HepG2 (cell line): ENCODE measurements at regions not wholly inside any gene's neighbourhood (a gene's known extent, or its start where the extent isn't known, plus 50 kb on each side); places are given as distances from the start of the nearest gene placed in this dataset.

Experiments used
- ATAC-seq: fragments of 200-7000 bp; cut with Tn5 transposase; 3 replicates; pipeline ENCODE4 v1.9.1; 2020; ENCODE audit warnings: mild to moderate bottlenecking, moderate library complexity
- BruUV-seq: library from RNA; stranded (reverse); fragments of 400-500 nt; replicated peaks from 2 replicates; lab custom pipeline; 2021; lab: Mats Ljungman, UMichigan
- CTCF ChIA-PET: fragments of 300-600 bp; formaldehyde crosslinking; extraction: SDS; loops from one replicate; lab custom pipeline; 2021; ENCODE audit warnings: low total read pairs, inconsistent platforms, low intra/inter-chr PET ratio; lab: Yijun Ruan, JAX
- POLR2A ChIA-PET: fragments of 350-600 bp; sonication (Branson Sonifier 250); formaldehyde crosslinking; loops from one replicate; lab custom pipeline; 2020; ENCODE audit warnings: antibody characterized with exemption, inconsistent platforms; lab: Yijun Ruan, JAX
- DNase-seq: peaks from one replicate; pipeline ENCODE4 v3.0.0-alpha.2; 2015; ENCODE audit warnings: low spot score
- FAIRE-seq: peaks from 3 replicates; lab custom pipeline; 2011; peaks lifted over from hg19 to GRCh38; lab: Jason Lieb, UNC
- H2AFZ ChIP-seq: one replicate; pipeline ENCODE4 v1.6.1; 2011; ENCODE audit warnings: low read length, inconsistent platforms
- H3K27ac ChIP-seq: fragments of 300-600 bp; 3 replicates; pipeline ENCODE4 v1.8.0; 2011; ENCODE audit warnings: mixed run types, mild to moderate bottlenecking, mixed read lengths, low read length, inconsistent platforms; ENCODE audit not compliant: insufficient read depth; ENCODE audit errors: extremely low read length
- H3K27me3 ChIP-seq, 2 experiments: fragments of 200-600 bp in 1 of 2; 2 replicates in 1 of 2; 3 replicates in 1 of 2; pipeline versions ENCODE4 v1.6.0 to v1.8.0; 2011; ENCODE audit warnings: low read length in 2 of 2, mild to moderate bottlenecking in 2 of 2, moderate library complexity in 2 of 2, inconsistent platforms in 1 of 2; ENCODE audit not compliant: insufficient read depth in 2 of 2, control insufficient read depth in 1 of 2
- H3K36me3 ChIP-seq, 2 experiments: fragments of 200-600 bp in 1 of 2; replicated peaks in 1 of 2; 2 replicates in 1 of 2; 3 replicates in 1 of 2; pipeline versions ENCODE4 v1.5.1 to v1.8.0; 2011; ENCODE audit warnings: low read length in 2 of 2, inconsistent platforms in 1 of 2; ENCODE audit not compliant: insufficient read depth in 2 of 2, control insufficient read depth in 1 of 2
- H3K4me1 ChIP-seq: 2 replicates; pipeline ENCODE4 v1.5.1; 2012; ENCODE audit warnings: low read length, inconsistent platforms; ENCODE audit not compliant: insufficient read depth
- H3K4me2 ChIP-seq: 2 replicates; pipeline ENCODE4 v1.6.0; 2011; ENCODE audit warnings: low read depth, low read length, inconsistent platforms
- H3K4me3 ChIP-seq, 3 experiments: fragments of 200-600 bp in 1 of 3; sonication (generic), shearing (Covaris generic) in 1 of 3; replicated peaks in 1 of 3; 2 replicates each; pipeline ENCODE4 v1.5.1; 2011 to 2016; ENCODE audit warnings: low read length in 3 of 3, inconsistent platforms in 2 of 3, low read depth in 2 of 3, mild to moderate bottlenecking in 2 of 3, control low read depth in 1 of 3, mixed read lengths in 1 of 3; ENCODE audit not compliant: insufficient read depth in 1 of 3
- H3K79me2 ChIP-seq: one replicate; pipeline ENCODE4 v1.6.1; 2011; ENCODE audit warnings: low read length, inconsistent platforms; ENCODE audit not compliant: insufficient read depth
- H3K9ac ChIP-seq: 2 replicates; pipeline ENCODE4 v1.6.0; 2011; ENCODE audit warnings: mild to moderate bottlenecking, low read depth, low read length, inconsistent platforms; ENCODE audit not compliant: insufficient read depth
- H3K9me3 ChIP-seq: 2 replicates; pipeline ENCODE4 v1.5.1; 2012; ENCODE audit warnings: mild to moderate bottlenecking, low read length
- H4K20me1 ChIP-seq: 2 replicates; pipeline ENCODE4 v1.6.0; 2011; ENCODE audit warnings: inconsistent platforms, mild to moderate bottlenecking, low read length, moderate library complexity; ENCODE audit not compliant: insufficient read depth
- GTF2F1 ChIP-seq: fragments of 150-350 bp; IDR thresholded peaks from 2 replicates; pipeline ENCODE4 v1.6.1; 2014; ENCODE audit warnings: low read length
- ISX ChIP-seq: sonication (generic); formaldehyde crosslinking; conservative IDR thresholded peaks from 2 replicates; pipeline ENCODE4 v1.5.0; 2020; ENCODE audit warnings: missing genetic modification reagents
- RAD51 ChIP-seq: fragments of 450-650 bp; IDR thresholded peaks from 2 replicates; pipeline ENCODE4 v1.6.1; 2016; ENCODE audit warnings: borderline replicate concordance
- SAP130 ChIP-seq: IDR thresholded peaks from 2 replicates; pipeline ENCODE4 v1.6.1; 2016; ENCODE audit warnings: low read depth
- ZFP90 ChIP-seq: sonication (generic); formaldehyde crosslinking; IDR thresholded peaks from 2 replicates; pipeline ENCODE4 v1.8.0; 2022; ENCODE audit warnings: missing genetic modification reagents, mild to moderate bottlenecking, inconsistent platforms, borderline replicate concordance
- ZNF562 ChIP-seq: sonication (generic); formaldehyde crosslinking; IDR thresholded peaks from 2 replicates; pipeline ENCODE4 v1.8.0; 2022; ENCODE audit warnings: missing genetic modification reagents, borderline replicate concordance
- whole genome bisulfite sequencing: methylation state at CpG from one replicate; pipeline ENCODE4 v1.1.6; 2017; ENCODE audit warnings: low lambda C conversion rate; 5-methylcytosine and 5-hydroxymethylcytosine counted together
- in situ Hi-C: cut with HindIII; loops from 2 replicates; pipeline ENCODE4 v1.10.0; 2017; ENCODE audit warnings: low pct_unique_long_range_greater_than_20kb; ENCODE audit not compliant: extremely low pct_ligation_motif_present
- intact Hi-C: fragments of 100-400 bp; cut with micrococcal nuclease; formaldehyde crosslinking; loops from one replicate; pipeline ENCODE4 v1.10.0; 2022; ENCODE audit not compliant: unreplicated experiment
- TF ChIP-seq, protein P1 (sequence below): sonication (generic); formaldehyde crosslinking; IDR thresholded peaks from 2 replicates; pipeline ENCODE4 v1.4.0; 2020; ENCODE audit warnings: missing genetic modification reagents
- TF ChIP-seq, protein P2 (sequence below), 2 experiments: fragments of 450-650 bp in 1 of 2; sonication (generic) in 1 of 2; formaldehyde crosslinking; IDR thresholded peaks; 2 replicates each; pipeline versions ENCODE4 v1.5.0 to v1.8.0; 2020 to 2022; ENCODE audit warnings: mild to moderate bottlenecking in 1 of 2, missing genetic modification reagents in 1 of 2

DNA sequence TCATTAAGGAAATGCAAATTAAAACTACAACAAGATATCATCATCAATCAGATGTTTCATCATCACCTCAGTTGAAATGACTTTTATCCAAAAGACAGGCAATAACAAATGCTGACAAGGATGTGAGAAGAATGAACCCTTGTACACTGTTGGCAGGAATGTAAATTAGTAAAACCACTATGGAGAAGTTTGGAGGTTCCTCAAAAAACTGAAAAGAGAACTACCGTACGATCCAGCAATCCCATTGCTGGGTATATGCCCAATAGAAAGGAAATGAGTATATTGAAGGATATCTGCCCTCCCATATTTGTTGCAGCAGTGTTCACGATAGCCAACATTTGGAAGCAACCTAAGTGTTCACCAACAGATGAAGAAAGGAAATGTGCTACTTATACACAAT, 50.6 kb upstream of the STARD8 start:
- no TSS peak for BruUV-seq
- Histone ChIP-seq H3K4me2 (no peak overlapping the region), H3K27me3 (no peaks in the 10 kb centered on the region), H3K36me3 (no peaks in the 10 kb centered on the region), H3K4me3 (no peak overlapping the region), H3K9ac (no peak overlapping the region), H2AFZ (no peak overlapping the region), H3K27ac (no peak overlapping the region), H3K9me3 (no peaks in the 10 kb centered on the region), H3K79me2 (no peaks in the 10 kb centered on the region), H3K4me1 (no peaks in the 10 kb centered on the region), H4K20me1 (no peaks in the 10 kb centered on the region)
- DNase-seq (no peak), FAIRE-seq (no peak), ATAC-seq (no peak)
- CTCF ChIA-PET: no interaction called here
- 59% methylated on average over 3 of the region's 3 CpGs for WGBS
- POLR2A ChIA-PET: no interaction called here
- in situ Hi-C loops (no loop called here), intact Hi-C loops (no loop called here)
- TF ChIP-seq ISX (CRISPR knock-in tag): no peak
- no peak for TF ChIP-seq GTF2F1
- TF ChIP-seq, protein P1, sequence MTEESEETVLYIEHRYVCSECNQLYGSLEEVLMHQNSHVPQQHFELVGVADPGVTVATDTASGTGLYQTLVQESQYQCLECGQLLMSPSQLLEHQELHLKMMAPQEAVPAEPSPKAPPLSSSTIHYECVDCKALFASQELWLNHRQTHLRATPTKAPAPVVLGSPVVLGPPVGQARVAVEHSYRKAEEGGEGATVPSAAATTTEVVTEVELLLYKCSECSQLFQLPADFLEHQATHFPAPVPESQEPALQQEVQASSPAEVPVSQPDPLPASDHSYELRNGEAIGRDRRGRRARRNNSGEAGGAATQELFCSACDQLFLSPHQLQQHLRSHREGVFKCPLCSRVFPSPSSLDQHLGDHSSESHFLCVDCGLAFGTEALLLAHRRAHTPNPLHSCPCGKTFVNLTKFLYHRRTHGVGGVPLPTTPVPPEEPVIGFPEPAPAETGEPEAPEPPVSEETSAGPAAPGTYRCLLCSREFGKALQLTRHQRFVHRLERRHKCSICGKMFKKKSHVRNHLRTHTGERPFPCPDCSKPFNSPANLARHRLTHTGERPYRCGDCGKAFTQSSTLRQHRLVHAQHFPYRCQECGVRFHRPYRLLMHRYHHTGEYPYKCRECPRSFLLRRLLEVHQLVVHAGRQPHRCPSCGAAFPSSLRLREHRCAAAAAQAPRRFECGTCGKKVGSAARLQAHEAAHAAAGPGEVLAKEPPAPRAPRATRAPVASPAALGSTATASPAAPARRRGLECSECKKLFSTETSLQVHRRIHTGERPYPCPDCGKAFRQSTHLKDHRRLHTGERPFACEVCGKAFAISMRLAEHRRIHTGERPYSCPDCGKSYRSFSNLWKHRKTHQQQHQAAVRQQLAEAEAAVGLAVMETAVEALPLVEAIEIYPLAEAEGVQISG (CRISPR knock-in tag): no peak
- no peak for TF ChIP-seq RAD51
- no peak for TF ChIP-seq ZNF562 (CRISPR knock-in tag)
- TF ChIP-seq, protein P2, sequence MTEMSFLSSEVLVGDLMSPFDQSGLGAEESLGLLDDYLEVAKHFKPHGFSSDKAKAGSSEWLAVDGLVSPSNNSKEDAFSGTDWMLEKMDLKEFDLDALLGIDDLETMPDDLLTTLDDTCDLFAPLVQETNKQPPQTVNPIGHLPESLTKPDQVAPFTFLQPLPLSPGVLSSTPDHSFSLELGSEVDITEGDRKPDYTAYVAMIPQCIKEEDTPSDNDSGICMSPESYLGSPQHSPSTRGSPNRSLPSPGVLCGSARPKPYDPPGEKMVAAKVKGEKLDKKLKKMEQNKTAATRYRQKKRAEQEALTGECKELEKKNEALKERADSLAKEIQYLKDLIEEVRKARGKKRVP (CRISPR knock-in tag; IDR thresholded peaks at IDR 0.05): no peak
- TF ChIP-seq ZFP90 (CRISPR knock-in tag): no peak
- no peak for TF ChIP-seq SAP130 (CRISPR knock-in tag)
